ENCODE measurements at regions not wholly inside any gene's neighbourhood (a gene's known extent, or its start where the extent isn't known, plus 50 kb on each side); places are given as distances from the start of the nearest gene placed in this dataset.

GRCh38 chr18:55862693-55863390 is 274.9 kb upstream of the TCF4 start:
- no peak for TF ChIP-seq CTCF (IDR thresholded peaks at IDR 0.05; ENCODE audit: low read length)
- no peak for TF ChIP-seq EZH2 (IDR thresholded peaks at IDR 0.05; ENCODE audit: borderline replicate concordance, low read length)
- H3K4me2 ChIP-seq (ENCODE audit: low read length): no peak overlapping the region
- no peak overlapping the region for H2AFZ ChIP-seq (ENCODE audit: low read length)
- H3K9me3 ChIP-seq (ENCODE audit: low read length): no peaks in the 10 kb centered on the region
- H3K4me1 ChIP-seq (ENCODE audit: insufficient read depth, low read length, severe bottlenecking): no peaks in the 10 kb centered on the region
- H3K4me3 ChIP-seq (ENCODE audit: low read depth, low read length, poor library complexity, severe bottlenecking): no peak overlapping the region
- no peak overlapping the region for H3K9ac ChIP-seq (ENCODE audit: low read length)
- no peaks in the 10 kb centered on the region for H4K20me1 ChIP-seq (ENCODE audit: insufficient read depth, low read length)
- H3K27ac ChIP-seq (ENCODE audit: low read depth, low read length, poor library complexity, severe bottlenecking): no peak overlapping the region
- no peaks in the 10 kb centered on the region for H3K36me3 ChIP-seq (ENCODE audit: insufficient read depth, low read length)
- H3K27me3 ChIP-seq (ENCODE audit: insufficient read depth, low read length): no peaks in the 10 kb centered on the region
- H3K9me2 ChIP-seq (ENCODE audit: low read depth, low read length): no peaks in the 10 kb centered on the region
- H3F3A ChIP-seq (ENCODE audit: insufficient read depth, low read length): no peaks in the 10 kb centered on the region
- no peaks in the 10 kb centered on the region for H3K79me2 ChIP-seq (ENCODE audit: insufficient read depth, low read length)

GRCh38 chr18:55861266-55861665 is 273.3 kb upstream of the TCF4 start:
- no peak overlapping the region for H3K4me2 ChIP-seq (ENCODE audit: low read length)
- no peak overlapping the region for H3K4me3 ChIP-seq (ENCODE audit: low read depth, low read length, poor library complexity, severe bottlenecking)
- TF ChIP-seq CTCF (IDR thresholded peaks at IDR 0.05; ENCODE audit: low read length) (peak; percentile 30; the same call in 1 of the 2 replicates), EZH2 (IDR thresholded peaks at IDR 0.05; ENCODE audit: borderline replicate concordance, low read length) (no peak)
- no peaks in the 10 kb centered on the region for H3K9me3 ChIP-seq (ENCODE audit: low read length)
- H3K4me1 ChIP-seq (ENCODE audit: insufficient read depth, low read length, severe bottlenecking): no peaks in the 10 kb centered on the region
- no peaks in the 10 kb centered on the region for H4K20me1 ChIP-seq (ENCODE audit: insufficient read depth, low read length)
- H3K9ac ChIP-seq (ENCODE audit: low read length): no peak overlapping the region
- no peaks in the 10 kb centered on the region for H3K79me2 ChIP-seq (ENCODE audit: insufficient read depth, low read length)
- H3K36me3 ChIP-seq (ENCODE audit: insufficient read depth, low read length): no peaks in the 10 kb centered on the region
- H3K27ac ChIP-seq (ENCODE audit: low read depth, low read length, poor library complexity, severe bottlenecking): no peak overlapping the region
- no peaks in the 10 kb centered on the region for H3K9me2 ChIP-seq (ENCODE audit: low read depth, low read length)
- H2AFZ ChIP-seq (ENCODE audit: low read length): no peak overlapping the region
- no peaks in the 10 kb centered on the region for H3F3A ChIP-seq (ENCODE audit: insufficient read depth, low read length)
- no peaks in the 10 kb centered on the region for H3K27me3 ChIP-seq (ENCODE audit: insufficient read depth, low read length)

GRCh38 chr18:55858661-55859515 is 270.9 kb upstream of the TCF4 start:
- no peaks in the 10 kb centered on the region for H3K79me2 ChIP-seq (ENCODE audit: insufficient read depth, low read length)
- H3K4me2 ChIP-seq (ENCODE audit: low read length): no peak overlapping the region
- no peak overlapping the region for H2AFZ ChIP-seq (ENCODE audit: low read length)
- H3K9me2 ChIP-seq (ENCODE audit: low read depth, low read length): no peaks in the 10 kb centered on the region
- no peak overlapping the region for H3K27ac ChIP-seq (ENCODE audit: low read depth, low read length, poor library complexity, severe bottlenecking)
- H3K4me3 ChIP-seq (ENCODE audit: low read depth, low read length, poor library complexity, severe bottlenecking): no peak overlapping the region
- H3K9me3 ChIP-seq (ENCODE audit: low read length): no peaks in the 10 kb centered on the region
- H4K20me1 ChIP-seq (ENCODE audit: insufficient read depth, low read length): no peaks in the 10 kb centered on the region
- H3K36me3 ChIP-seq (ENCODE audit: insufficient read depth, low read length): no peaks in the 10 kb centered on the region
- no peak for TF ChIP-seq CTCF (IDR thresholded peaks at IDR 0.05; ENCODE audit: low read length)
- TF ChIP-seq EZH2 (IDR thresholded peaks at IDR 0.05; ENCODE audit: borderline replicate concordance, low read length): no peak
- no peaks in the 10 kb centered on the region for H3F3A ChIP-seq (ENCODE audit: insufficient read depth, low read length)
- H3K27me3 ChIP-seq (ENCODE audit: insufficient read depth, low read length): no peaks in the 10 kb centered on the region
- H3K9ac ChIP-seq (ENCODE audit: low read length): no peak overlapping the region
- no peaks in the 10 kb centered on the region for H3K4me1 ChIP-seq (ENCODE audit: insufficient read depth, low read length, severe bottlenecking)

All from OCI-LY1 (cell line).